HG02642 (cell line): ENCODE measurements at regions not wholly inside any gene's neighbourhood (a gene's known extent, or its start where the extent isn't known, plus 50 kb on each side); places are given as distances from the start of the nearest gene placed in this dataset.
A peak's percentile ranks its signal among the peaks of the same experiment; 100 is the strongest.
"Not testable (repeated sequence)": the region's sequence is repeated elsewhere in the genome, so short reads cannot be mapped to it uniquely, and the experiment has no call there.

Source experiments
- ATAC-seq: cut with Tn5 transposase; IDR thresholded peaks from one replicate; pipeline ENCODE4 v1.9.1; 2021; ENCODE audit warnings: mild to moderate bottlenecking; ENCODE audit not compliant: unreplicated experiment, poor library complexity

DNA sequence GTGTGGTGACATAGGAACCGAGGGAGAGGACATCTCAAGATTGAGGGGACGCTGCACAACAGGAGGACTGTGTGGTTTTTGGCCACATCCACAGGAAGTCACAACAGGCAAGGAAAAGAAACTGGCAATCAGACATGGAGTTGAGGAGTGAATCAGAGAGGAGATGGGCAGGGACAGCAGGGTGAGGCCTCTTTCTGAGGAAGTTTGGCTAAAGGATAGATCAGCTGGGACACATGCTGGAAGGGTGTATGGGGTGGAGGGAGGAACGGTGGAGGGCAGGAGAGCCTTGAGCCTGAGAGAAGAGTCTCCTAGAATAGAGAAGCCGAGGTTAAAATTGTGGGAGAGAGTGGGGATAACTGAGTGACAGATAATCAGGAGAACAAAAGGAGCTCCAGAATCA lies 75.1 kb upstream of the CIDEA start:
- not testable (repeated sequence) for ATAC-seq

DNA sequence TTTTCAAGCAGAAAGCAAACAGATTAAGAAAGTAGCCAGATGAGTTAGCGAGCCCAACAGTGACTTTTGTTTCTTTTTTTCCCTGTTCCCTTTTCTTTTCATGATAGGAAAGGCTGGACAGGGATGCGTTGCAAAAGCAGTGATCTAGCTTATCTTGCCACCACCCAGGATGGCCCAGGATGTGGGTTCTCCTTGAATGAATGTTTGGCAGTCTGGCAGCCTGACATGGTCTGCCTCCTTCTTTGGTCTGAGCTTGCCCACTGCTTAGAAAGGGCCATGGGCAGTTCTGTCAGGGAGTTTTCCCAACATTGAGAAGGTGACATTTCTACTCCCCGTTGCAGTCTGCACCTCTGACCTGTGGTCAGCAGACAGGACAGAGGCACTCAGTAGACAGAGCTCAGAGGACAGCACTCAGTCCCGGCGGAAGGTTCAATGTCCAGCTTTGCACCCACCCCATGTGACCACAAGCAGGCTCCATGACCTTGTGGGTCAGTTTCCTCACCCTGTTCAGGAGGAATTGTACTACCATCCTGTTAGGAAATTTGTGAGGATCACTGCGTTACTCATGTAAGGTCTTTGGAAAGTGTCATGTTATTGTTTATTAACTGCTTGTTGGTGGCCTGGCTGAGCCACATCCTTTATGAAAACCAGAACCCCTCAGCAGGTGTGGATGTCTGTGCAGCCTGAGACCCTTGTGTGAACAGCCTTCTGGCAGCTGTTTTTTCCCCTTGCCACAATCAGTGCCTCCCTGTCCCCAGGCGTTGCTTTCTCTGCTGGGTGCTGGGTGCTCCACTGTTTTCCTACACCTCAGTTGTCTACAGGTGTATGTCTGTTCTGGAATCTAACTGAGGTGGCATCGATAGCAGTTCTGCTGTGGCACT lies 74.2 kb upstream of the CIDEA start:
- ATAC-seq: peak; percentile 71

DNA sequence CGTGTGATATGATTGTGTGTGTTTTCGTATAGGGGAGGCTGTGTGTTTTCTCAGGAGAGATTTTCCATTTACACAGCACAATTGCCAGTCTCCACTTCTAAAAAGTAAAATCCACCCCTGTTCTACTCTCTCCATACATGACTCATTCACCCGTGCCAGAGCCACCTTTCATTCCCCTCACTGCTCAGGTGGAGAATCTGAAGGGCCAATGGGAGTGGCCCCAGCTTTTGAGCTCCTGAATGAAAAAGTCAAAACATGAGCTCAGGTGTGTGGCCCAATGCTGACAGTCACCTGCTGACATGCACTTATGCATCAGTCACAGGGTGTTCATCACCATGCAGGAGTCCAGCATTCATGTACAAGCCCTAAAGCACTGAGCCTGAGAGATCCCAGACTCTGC lies 55.4 kb upstream of the CIDEA start:
- ATAC-seq: not testable (repeated sequence)

DNA sequence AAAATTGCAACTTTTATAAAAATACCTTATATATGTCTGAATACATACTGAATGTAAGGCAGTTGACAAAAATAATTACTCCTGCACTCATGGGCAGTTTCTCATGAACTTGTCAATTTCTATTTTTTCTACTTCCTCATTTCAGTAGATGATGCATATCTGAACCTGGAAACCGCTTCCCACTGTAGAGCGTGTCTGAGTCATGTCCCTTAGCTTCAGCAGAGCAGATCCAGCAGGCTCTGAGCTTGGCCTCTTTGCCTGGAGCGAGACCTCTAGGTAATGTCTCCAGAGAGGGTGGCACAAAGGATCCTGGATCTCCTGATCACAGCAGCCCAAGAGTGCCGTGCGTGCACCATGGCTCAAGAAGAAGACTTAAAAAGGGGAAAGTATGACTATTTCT lies 54.0 kb upstream of the CIDEA start:
- peak; percentile 98 for ATAC-seq
